ENCODE measurements at regions not wholly inside any gene's neighbourhood (a gene's known extent, or its start where the extent isn't known, plus 50 kb on each side); places are given as distances from the start of the nearest gene placed in this dataset.

GRCh38 chr15:29633971-29634370 is 188.3 kb downstream of the TJP1 start:
- H3K27ac ChIP-seq (ENCODE audit: low read length), result no peak overlapping the region
- no peaks in the 10 kb centered on the region for H3K9me2 ChIP-seq (replicated peaks; ENCODE audit: insufficient read depth, low read length)
- H3K4me2 ChIP-seq (ENCODE audit: low read depth, low read length, poor library complexity, severe bottlenecking), result no peak overlapping the region
- DNase-seq, result no peak
- no peaks in the 10 kb centered on the region for H3K36me3 ChIP-seq (ENCODE audit: insufficient read depth, low read length)
- H3K4me3 ChIP-seq (ENCODE audit: low read length), result no peak overlapping the region
- H2AFZ ChIP-seq (ENCODE audit: low read length), result no peak overlapping the region
- no peaks in the 10 kb centered on the region for H3K4me1 ChIP-seq (ENCODE audit: low read length)
- H4K20me1 ChIP-seq (ENCODE audit: insufficient read depth, low read depth, low read length), result no peaks in the 10 kb centered on the region
- peaks cover 19% of the 10 kb centered on the region for H3K9me3 ChIP-seq (ENCODE audit: low read length)
- no peaks in the 10 kb centered on the region for H3K27me3 ChIP-seq (ENCODE audit: low read length)
- H3K79me2 ChIP-seq (ENCODE audit: low read length), result no peaks in the 10 kb centered on the region
- no peak overlapping the region for H3K9ac ChIP-seq (ENCODE audit: low read length)

- Histone ChIP-seq H3K4me3 (ENCODE audit: low read length) (no peak overlapping the region), H3K79me2 (ENCODE audit: low read length) (no peaks in the 10 kb centered on the region), H3K9ac (ENCODE audit: low read length) (no peak overlapping the region), H3K27ac (ENCODE audit: low read length) (no peak overlapping the region), H3K36me3 (ENCODE audit: insufficient read depth, low read length) (no peaks in the 10 kb centered on the region), H3K4me1 (ENCODE audit: low read length) (no peaks in the 10 kb centered on the region), H3K9me2 (replicated peaks; ENCODE audit: insufficient read depth, low read length) (no peaks in the 10 kb centered on the region), H2AFZ (ENCODE audit: low read length) (no peak overlapping the region), H4K20me1 (ENCODE audit: insufficient read depth, low read depth, low read length) (no peaks in the 10 kb centered on the region), H3K27me3 (ENCODE audit: low read length) (no peaks in the 10 kb centered on the region), H3K9me3 (ENCODE audit: low read length) (peaks cover 16% of the 10 kb centered on the region), H3K4me2 (ENCODE audit: low read depth, low read length, poor library complexity, severe bottlenecking) (no peak overlapping the region)
- DNase-seq, result no peak
Measured at GRCh38 chr15:29632671-29633406, 189.4 kb downstream of the TJP1 start.

- no peak for DNase-seq
- Histone ChIP-seq H3K4me2 (ENCODE audit: low read depth, low read length, poor library complexity, severe bottlenecking) (no peak overlapping the region), H3K4me3 (ENCODE audit: low read length) (no peak overlapping the region), H3K4me1 (ENCODE audit: low read length) (no peaks in the 10 kb centered on the region), H3K79me2 (ENCODE audit: low read length) (no peaks in the 10 kb centered on the region), H2AFZ (ENCODE audit: low read length) (no peak overlapping the region), H3K36me3 (ENCODE audit: insufficient read depth, low read length) (no peaks in the 10 kb centered on the region), H3K9ac (ENCODE audit: low read length) (no peak overlapping the region), H3K27me3 (ENCODE audit: low read length) (no peaks in the 10 kb centered on the region), H3K9me3 (ENCODE audit: low read length) (peaks cover 20% of the 10 kb centered on the region), H3K9me2 (replicated peaks; ENCODE audit: insufficient read depth, low read length) (no peaks in the 10 kb centered on the region), H4K20me1 (ENCODE audit: insufficient read depth, low read depth, low read length) (no peaks in the 10 kb centered on the region), H3K27ac (ENCODE audit: low read length) (no peak overlapping the region)
Measured at GRCh38 chr15:29631076-29632070, 190.9 kb downstream of the TJP1 start.

GRCh38 chr15:29624271-29624670 is 198.0 kb downstream of the TJP1 start:
- Histone ChIP-seq H3K27ac (ENCODE audit: low read length) (no peak overlapping the region), H3K79me2 (ENCODE audit: low read length) (no peaks in the 10 kb centered on the region), H4K20me1 (ENCODE audit: insufficient read depth, low read depth, low read length) (no peaks in the 10 kb centered on the region), H3K9me3 (ENCODE audit: low read length) (peaks cover 11% of the 10 kb centered on the region; the same call in 1 of the 2 replicates), H2AFZ (ENCODE audit: low read length) (no peak overlapping the region), H3K9ac (ENCODE audit: low read length) (no peak overlapping the region), H3K4me3 (ENCODE audit: low read length) (no peak overlapping the region), H3K27me3 (ENCODE audit: low read length) (no peaks in the 10 kb centered on the region), H3K36me3 (ENCODE audit: insufficient read depth, low read length) (no peaks in the 10 kb centered on the region), H3K4me2 (ENCODE audit: low read depth, low read length, poor library complexity, severe bottlenecking) (no peak overlapping the region), H3K4me1 (ENCODE audit: low read length) (no peaks in the 10 kb centered on the region), H3K9me2 (replicated peaks; ENCODE audit: insufficient read depth, low read length) (no peaks in the 10 kb centered on the region)
- DNase-seq, result no peak

GRCh38 chr15:29623116-29623639 is 199.1 kb downstream of the TJP1 start:
- H3K9me3 ChIP-seq (ENCODE audit: low read length), result peaks cover 11% of the 10 kb centered on the region; the same call in 1 of the 2 replicates
- DNase-seq, result no peak

GRCh38 chr15:29622637-29623036 is 199.6 kb downstream of the TJP1 start:
- Histone ChIP-seq H2AFZ (ENCODE audit: low read length) (no peak overlapping the region), H3K4me2 (ENCODE audit: low read depth, low read length, poor library complexity, severe bottlenecking) (no peak overlapping the region), H3K9me2 (replicated peaks; ENCODE audit: insufficient read depth, low read length) (no peaks in the 10 kb centered on the region), H3K4me1 (ENCODE audit: low read length) (no peaks in the 10 kb centered on the region), H3K9me3 (ENCODE audit: low read length) (peaks cover 9% of the 10 kb centered on the region), H3K27me3 (ENCODE audit: low read length) (no peaks in the 10 kb centered on the region), H4K20me1 (ENCODE audit: insufficient read depth, low read depth, low read length) (no peaks in the 10 kb centered on the region), H3K36me3 (ENCODE audit: insufficient read depth, low read length) (no peaks in the 10 kb centered on the region), H3K27ac (ENCODE audit: low read length) (no peak overlapping the region), H3K4me3 (ENCODE audit: low read length) (no peak overlapping the region), H3K9ac (ENCODE audit: low read length) (no peak overlapping the region), H3K79me2 (ENCODE audit: low read length) (no peaks in the 10 kb centered on the region)
- no peak for DNase-seq

More at GRCh38 chr15:29623116-29623639, 199.1 kb downstream of the TJP1 start:
- Histone ChIP-seq H3K36me3 (ENCODE audit: insufficient read depth, low read length) (no peaks in the 10 kb centered on the region), H3K27me3 (ENCODE audit: low read length) (no peaks in the 10 kb centered on the region), H3K4me3 (ENCODE audit: low read length) (no peak overlapping the region), H4K20me1 (ENCODE audit: insufficient read depth, low read depth, low read length) (no peaks in the 10 kb centered on the region), H3K9me2 (replicated peaks; ENCODE audit: insufficient read depth, low read length) (no peaks in the 10 kb centered on the region), H3K4me2 (ENCODE audit: low read depth, low read length, poor library complexity, severe bottlenecking) (no peak overlapping the region), H2AFZ (ENCODE audit: low read length) (no peak overlapping the region), H3K4me1 (ENCODE audit: low read length) (no peaks in the 10 kb centered on the region), H3K79me2 (ENCODE audit: low read length) (no peaks in the 10 kb centered on the region), H3K27ac (ENCODE audit: low read length) (no peak overlapping the region), H3K9ac (ENCODE audit: low read length) (no peak overlapping the region)

GRCh38 chr15:29621616-29622015 is 200.7 kb downstream of the TJP1 start:
- Histone ChIP-seq H3K4me1 (ENCODE audit: low read length) (no peaks in the 10 kb centered on the region), H3K9me2 (replicated peaks; ENCODE audit: insufficient read depth, low read length) (no peaks in the 10 kb centered on the region), H3K36me3 (ENCODE audit: insufficient read depth, low read length) (no peaks in the 10 kb centered on the region), H3K4me2 (ENCODE audit: low read depth, low read length, poor library complexity, severe bottlenecking) (no peak overlapping the region), H3K9me3 (ENCODE audit: low read length) (peaks cover 10% of the 10 kb centered on the region), H4K20me1 (ENCODE audit: insufficient read depth, low read depth, low read length) (no peaks in the 10 kb centered on the region), H3K4me3 (ENCODE audit: low read length) (no peak overlapping the region), H2AFZ (ENCODE audit: low read length) (no peak overlapping the region), H3K27me3 (ENCODE audit: low read length) (no peaks in the 10 kb centered on the region), H3K79me2 (ENCODE audit: low read length) (no peaks in the 10 kb centered on the region), H3K27ac (ENCODE audit: low read length) (no peak overlapping the region), H3K9ac (ENCODE audit: low read length) (no peak overlapping the region)
- no peak for DNase-seq

GRCh38 chr15:29618586-29618985 is 203.7 kb downstream of the TJP1 start:
- DNase-seq, result no peak
- Histone ChIP-seq H4K20me1 (ENCODE audit: insufficient read depth, low read depth, low read length) (no peaks in the 10 kb centered on the region), H3K4me1 (ENCODE audit: low read length) (no peaks in the 10 kb centered on the region), H3K4me3 (ENCODE audit: low read length) (no peak overlapping the region), H3K9me2 (replicated peaks; ENCODE audit: insufficient read depth, low read length) (no peaks in the 10 kb centered on the region), H3K36me3 (ENCODE audit: insufficient read depth, low read length) (no peaks in the 10 kb centered on the region), H3K4me2 (ENCODE audit: low read depth, low read length, poor library complexity, severe bottlenecking) (no peak overlapping the region), H3K27ac (ENCODE audit: low read length) (no peak overlapping the region), H2AFZ (ENCODE audit: low read length) (no peak overlapping the region), H3K27me3 (ENCODE audit: low read length) (no peaks in the 10 kb centered on the region), H3K9ac (ENCODE audit: low read length) (no peak overlapping the region), H3K79me2 (ENCODE audit: low read length) (no peaks in the 10 kb centered on the region), H3K9me3 (ENCODE audit: low read length) (peaks cover 17% of the 10 kb centered on the region)

All from Karpas-422 (cell line).